ENCODE measurements at regions not wholly inside any gene's neighbourhood (a gene's known extent, or its start where the extent isn't known, plus 50 kb on each side); places are given as distances from the start of the nearest gene placed in this dataset.

- no TSS peak for BruUV-seq (replicated peaks)
- ChIA-PET RAD21 (ENCODE audit: low non-redundant PET in 1 of 2, low total read pairs in 2 of 2, uncharacterized antibody in 2 of 2, unreplicated experiment in 2 of 2) (no interaction called here), POLR2A (no interaction called here), CTCF (no interaction called here)
- ATAC-seq (no peak), DNase-seq (ENCODE audit: low read depth, low spot score) (no peak)
- Histone ChIP-seq H3K9me2 (ENCODE audit: insufficient read depth) (no peaks in the 10 kb centered on the region), H4K20me1 (ENCODE audit: insufficient read depth) (no peaks in the 10 kb centered on the region), H3K9me3 (ENCODE audit: control insufficient read depth in 1 of 2, insufficient read depth in 1 of 2, low read depth in 1 of 2, low read length in 2 of 2) (no peaks in the 10 kb centered on the region), H3K4me3 (replicated peaks in 1 of 2; ENCODE audit: low read depth in 1 of 2, low read length in 2 of 2) (no peak overlapping the region), H3K27me3 (ENCODE audit: insufficient read depth, low read length) (peaks cover 4% of the 10 kb centered on the region; the same call in 1 of the 2 replicates), H3K36me3 (ENCODE audit: control insufficient read depth in 1 of 2, insufficient read depth in 2 of 2, low read length in 2 of 2) (no peaks in the 10 kb centered on the region), H3K4me1 (ENCODE audit: control insufficient read depth in 1 of 2, insufficient read depth in 2 of 2, low read length in 2 of 2) (no peaks in the 10 kb centered on the region), H2AFZ (ENCODE audit: low read depth, low read length, poor library complexity, severe bottlenecking) (no peak overlapping the region), H3K4me2 (ENCODE audit: low read length) (no peak overlapping the region), H3K79me2 (ENCODE audit: insufficient read depth, low read length) (no peaks in the 10 kb centered on the region), H3K9ac (ENCODE audit: low read length) (no peak overlapping the region), H3K27ac (ENCODE audit: low read depth, low read length) (no peak overlapping the region)
- no peak for TF ChIP-seq POLR2AphosphoS5 (IDR thresholded peaks at IDR 0.05; ENCODE audit: low read depth, low read length)
- intact Hi-C loops (cut with micrococcal nuclease): no loop called here
Observed at GRCh38 chr5:35516271-35516670, 101.4 kb upstream of the SPEF2 start.

GRCh38 chr5:35513612-35514011 lies 104.1 kb upstream of the SPEF2 start:
- ChIA-PET CTCF (no interaction called here), POLR2A (no interaction called here), RAD21 (ENCODE audit: low non-redundant PET in 1 of 2, low total read pairs in 2 of 2, uncharacterized antibody in 2 of 2, unreplicated experiment in 2 of 2) (no interaction called here)
- Histone ChIP-seq H3K4me3 (replicated peaks in 1 of 2; ENCODE audit: low read depth in 1 of 2, low read length in 2 of 2) (no peak overlapping the region), H3K9me2 (ENCODE audit: insufficient read depth) (no peaks in the 10 kb centered on the region), H2AFZ (ENCODE audit: low read depth, low read length, poor library complexity, severe bottlenecking) (no peak overlapping the region), H3K36me3 (ENCODE audit: control insufficient read depth in 1 of 2, insufficient read depth in 2 of 2, low read length in 2 of 2) (no peaks in the 10 kb centered on the region), H3K4me1 (ENCODE audit: control insufficient read depth in 1 of 2, insufficient read depth in 2 of 2, low read length in 2 of 2) (no peaks in the 10 kb centered on the region), H3K79me2 (ENCODE audit: insufficient read depth, low read length) (no peaks in the 10 kb centered on the region), H3K27me3 (ENCODE audit: insufficient read depth, low read length) (peaks cover 3% of the 10 kb centered on the region; the same call in 1 of the 2 replicates), H4K20me1 (ENCODE audit: insufficient read depth) (no peaks in the 10 kb centered on the region), H3K4me2 (ENCODE audit: low read length) (no peak overlapping the region), H3K9me3 (ENCODE audit: control insufficient read depth in 1 of 2, insufficient read depth in 1 of 2, low read depth in 1 of 2, low read length in 2 of 2) (no peaks in the 10 kb centered on the region), H3K9ac (ENCODE audit: low read length) (no peak overlapping the region), H3K27ac (ENCODE audit: low read depth, low read length) (no peak overlapping the region)
- BruUV-seq (replicated peaks): no TSS peak
- intact Hi-C loops (cut with micrococcal nuclease): no loop called here
- TF ChIP-seq, protein P1, sequence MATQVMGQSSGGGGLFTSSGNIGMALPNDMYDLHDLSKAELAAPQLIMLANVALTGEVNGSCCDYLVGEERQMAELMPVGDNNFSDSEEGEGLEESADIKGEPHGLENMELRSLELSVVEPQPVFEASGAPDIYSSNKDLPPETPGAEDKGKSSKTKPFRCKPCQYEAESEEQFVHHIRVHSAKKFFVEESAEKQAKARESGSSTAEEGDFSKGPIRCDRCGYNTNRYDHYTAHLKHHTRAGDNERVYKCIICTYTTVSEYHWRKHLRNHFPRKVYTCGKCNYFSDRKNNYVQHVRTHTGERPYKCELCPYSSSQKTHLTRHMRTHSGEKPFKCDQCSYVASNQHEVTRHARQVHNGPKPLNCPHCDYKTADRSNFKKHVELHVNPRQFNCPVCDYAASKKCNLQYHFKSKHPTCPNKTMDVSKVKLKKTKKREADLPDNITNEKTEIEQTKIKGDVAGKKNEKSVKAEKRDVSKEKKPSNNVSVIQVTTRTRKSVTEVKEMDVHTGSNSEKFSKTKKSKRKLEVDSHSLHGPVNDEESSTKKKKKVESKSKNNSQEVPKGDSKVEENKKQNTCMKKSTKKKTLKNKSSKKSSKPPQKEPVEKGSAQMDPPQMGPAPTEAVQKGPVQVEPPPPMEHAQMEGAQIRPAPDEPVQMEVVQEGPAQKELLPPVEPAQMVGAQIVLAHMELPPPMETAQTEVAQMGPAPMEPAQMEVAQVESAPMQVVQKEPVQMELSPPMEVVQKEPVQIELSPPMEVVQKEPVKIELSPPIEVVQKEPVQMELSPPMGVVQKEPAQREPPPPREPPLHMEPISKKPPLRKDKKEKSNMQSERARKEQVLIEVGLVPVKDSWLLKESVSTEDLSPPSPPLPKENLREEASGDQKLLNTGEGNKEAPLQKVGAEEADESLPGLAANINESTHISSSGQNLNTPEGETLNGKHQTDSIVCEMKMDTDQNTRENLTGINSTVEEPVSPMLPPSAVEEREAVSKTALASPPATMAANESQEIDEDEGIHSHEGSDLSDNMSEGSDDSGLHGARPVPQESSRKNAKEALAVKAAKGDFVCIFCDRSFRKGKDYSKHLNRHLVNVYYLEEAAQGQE (IDR thresholded peaks at IDR 0.05; ENCODE audit: low read depth): no peak
- no peak for TF ChIP-seq FOSL1 (IDR thresholded peaks at IDR 0.05; ENCODE audit: low read depth)
- DNase-seq (ENCODE audit: low read depth, low spot score) (no peak), ATAC-seq (no peak)

Measured in HCT116 (cell line).